ENCODE measurements at regions not wholly inside any gene's neighbourhood (a gene's known extent, or its start where the extent isn't known, plus 50 kb on each side); places are given as distances from the start of the nearest gene placed in this dataset.

DNA sequence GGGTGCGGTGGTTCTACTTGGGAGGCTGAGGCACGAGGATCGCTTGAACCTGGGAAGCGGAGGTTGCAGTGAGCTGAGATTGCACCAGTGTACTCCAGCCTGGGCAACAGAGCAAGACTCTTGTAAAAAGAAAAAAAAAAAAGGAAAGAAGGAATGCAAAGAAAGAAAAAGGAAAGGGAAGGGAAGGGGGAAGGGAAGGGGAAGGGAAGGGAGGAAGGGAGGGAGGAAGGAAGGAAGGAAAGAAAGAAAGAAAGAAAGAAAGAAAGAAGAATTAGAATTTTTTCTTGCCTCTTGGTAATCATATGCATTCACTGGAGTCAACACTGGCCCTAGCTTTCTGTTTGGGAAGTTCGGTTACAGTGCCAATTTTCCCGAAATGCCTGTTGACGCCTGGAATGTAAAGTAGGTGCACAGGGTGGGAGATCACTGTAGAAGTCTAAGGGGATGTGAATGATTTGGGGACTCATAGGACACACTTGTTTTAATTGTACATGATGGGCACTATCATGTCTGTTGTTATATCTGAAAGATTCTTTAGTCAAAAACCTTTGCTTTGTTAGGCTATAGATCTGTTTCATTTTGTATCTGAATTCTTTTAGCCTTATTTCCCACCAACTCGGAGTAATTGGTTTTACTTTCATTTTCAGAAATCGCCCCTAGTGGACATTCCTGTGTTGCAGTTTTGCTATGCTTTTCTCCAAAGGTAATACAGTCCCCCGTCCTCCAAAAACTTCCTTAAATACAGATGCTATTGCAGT, 59.8 kb upstream of the MORC3 start:
- H2BK5ac ChIP-seq (ENCODE audit: low read length) = no peak overlapping the region
- no peak overlapping the region for H2BK120ac ChIP-seq (ENCODE audit: low read depth, low read length)
- peak overlapping the region; percentile 68 for H2AFZ ChIP-seq (ENCODE audit: low read length)
- H3K27ac ChIP-seq (replicated peaks; ENCODE audit: low read length) = no peak overlapping the region
- no peak overlapping the region for H3K4ac ChIP-seq (ENCODE audit: low read length)
- no peak overlapping the region for H2AK5ac ChIP-seq (ENCODE audit: low read depth, low read length)
- no CpG with 5 or more reads among the region's 10 CpGs for WGBS, 2 donors (ENCODE audit: extremely low coverage in 2 of 2, insufficient read length in 2 of 2, insufficient replicate concordance in 1 of 2)
- no peak overlapping the region for H3K4me2 ChIP-seq (ENCODE audit: insufficient read depth, low read length, poor library complexity, severe bottlenecking)
- no peaks in the 10 kb centered on the region for H3K4me1 ChIP-seq (ENCODE audit: control insufficient read depth in 2 of 2, insufficient read depth in 1 of 2, low read depth in 1 of 2, low read length in 2 of 2)
- no peaks in the 10 kb centered on the region for H3K79me1 ChIP-seq (ENCODE audit: low read depth, low read length)
- no peak overlapping the region for H2BK12ac ChIP-seq (ENCODE audit: low read length)
- DNase-seq (ENCODE audit: low spot score) = peak; percentile 5
- no peak overlapping the region for H3K9ac ChIP-seq (ENCODE audit: low read depth, low read length, poor library complexity)
- H2BK15ac ChIP-seq (ENCODE audit: low read length) = no peak overlapping the region
- no peak overlapping the region for H4K91ac ChIP-seq (ENCODE audit: low read depth, low read length, poor library complexity)
- H3K4me3 ChIP-seq (ENCODE audit: low read length in 2 of 2) = peak overlapping the region in 1 of 2 donors; percentile 15
- no peak overlapping the region for H3K14ac ChIP-seq (ENCODE audit: low read length)
- H4K8ac ChIP-seq (ENCODE audit: low read depth, low read length) = no peak overlapping the region
- peaks cover 3 to 42% of the 10 kb centered on the region in 2 donors for H3K36me3 ChIP-seq (replicated peaks in 1 of 2; ENCODE audit: control insufficient read depth in 2 of 2, insufficient read depth in 2 of 2, low read length in 2 of 2)
- no peak overlapping the region for H3K18ac ChIP-seq (ENCODE audit: low read length)
- no peaks in the 10 kb centered on the region for H3K9me3 ChIP-seq (replicated peaks in 1 of 2; ENCODE audit: control insufficient read depth in 2 of 2, insufficient read depth in 1 of 2, low read depth in 1 of 2, low read length in 2 of 2)
- H3K27me3 ChIP-seq (ENCODE audit: control insufficient read depth in 3 of 3, insufficient read depth in 3 of 3, low read depth in 1 of 3, low read length in 3 of 3) = no peaks in the 10 kb centered on the region
- H3K23ac ChIP-seq (ENCODE audit: low read depth, low read length, poor library complexity) = no peak overlapping the region

DNA sequence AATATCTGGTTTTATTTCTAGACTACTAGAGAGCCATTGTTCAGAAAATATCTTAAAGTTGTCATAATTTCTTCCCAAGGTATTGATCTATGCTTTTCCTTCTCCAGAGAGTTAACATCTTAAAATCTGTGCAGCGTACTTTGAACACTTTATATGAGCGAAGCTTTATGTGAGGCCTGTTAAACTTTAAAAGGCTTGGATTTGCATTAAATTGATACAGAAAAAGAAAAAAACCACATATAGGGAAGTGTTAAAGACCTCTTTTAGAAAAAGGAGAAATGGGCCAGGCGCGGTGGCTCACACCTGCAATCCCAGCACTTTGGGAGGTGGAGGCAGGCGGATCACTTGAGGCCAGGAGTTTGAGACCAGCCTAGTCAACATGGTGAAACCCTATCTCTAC, 59.2 kb upstream of the MORC3 start:
- H4K91ac ChIP-seq (ENCODE audit: low read depth, low read length, poor library complexity) = no peak overlapping the region
- H3K36me3 ChIP-seq (replicated peaks in 1 of 2; ENCODE audit: control insufficient read depth in 2 of 2, insufficient read depth in 2 of 2, low read length in 2 of 2) = peaks cover 5 to 45% of the 10 kb centered on the region in 2 donors
- no peak overlapping the region for H3K4ac ChIP-seq (ENCODE audit: low read length)
- no CpG with 5 or more reads among the region's 5 CpGs for WGBS, 2 donors (ENCODE audit: extremely low coverage in 2 of 2, insufficient read length in 2 of 2, insufficient replicate concordance in 1 of 2)
- no peak overlapping the region for H2BK120ac ChIP-seq (ENCODE audit: low read depth, low read length)
- H3K27me3 ChIP-seq (ENCODE audit: control insufficient read depth in 3 of 3, insufficient read depth in 3 of 3, low read depth in 1 of 3, low read length in 3 of 3) = no peaks in the 10 kb centered on the region
- no peak overlapping the region for H2BK15ac ChIP-seq (ENCODE audit: low read length)
- DNase-seq (ENCODE audit: low spot score) = no peak
- H2AFZ ChIP-seq (ENCODE audit: low read length) = no peak overlapping the region
- H3K79me1 ChIP-seq (ENCODE audit: low read depth, low read length) = no peaks in the 10 kb centered on the region
- no peak overlapping the region for H3K27ac ChIP-seq (replicated peaks; ENCODE audit: low read length)
- no peaks in the 10 kb centered on the region for H3K4me1 ChIP-seq (ENCODE audit: control insufficient read depth in 2 of 2, insufficient read depth in 1 of 2, low read depth in 1 of 2, low read length in 2 of 2)
- no peak overlapping the region for H3K4me2 ChIP-seq (ENCODE audit: insufficient read depth, low read length, poor library complexity, severe bottlenecking)
- no peak overlapping the region for H2BK12ac ChIP-seq (ENCODE audit: low read length)
- H3K9me3 ChIP-seq (replicated peaks in 1 of 2; ENCODE audit: control insufficient read depth in 2 of 2, insufficient read depth in 1 of 2, low read depth in 1 of 2, low read length in 2 of 2) = no peaks in the 10 kb centered on the region
- no peak overlapping the region for H2AK5ac ChIP-seq (ENCODE audit: low read depth, low read length)
- H2BK5ac ChIP-seq (ENCODE audit: low read length) = no peak overlapping the region
- H3K4me3 ChIP-seq (ENCODE audit: low read length in 2 of 2) = no peak overlapping the region
- no peak overlapping the region for H3K23ac ChIP-seq (ENCODE audit: low read depth, low read length, poor library complexity)
- H3K9ac ChIP-seq (ENCODE audit: low read depth, low read length, poor library complexity) = no peak overlapping the region
- H4K8ac ChIP-seq (ENCODE audit: low read depth, low read length) = no peak overlapping the region
- H3K14ac ChIP-seq (ENCODE audit: low read length) = no peak overlapping the region
- H3K18ac ChIP-seq (ENCODE audit: low read length) = no peak overlapping the region

DNA sequence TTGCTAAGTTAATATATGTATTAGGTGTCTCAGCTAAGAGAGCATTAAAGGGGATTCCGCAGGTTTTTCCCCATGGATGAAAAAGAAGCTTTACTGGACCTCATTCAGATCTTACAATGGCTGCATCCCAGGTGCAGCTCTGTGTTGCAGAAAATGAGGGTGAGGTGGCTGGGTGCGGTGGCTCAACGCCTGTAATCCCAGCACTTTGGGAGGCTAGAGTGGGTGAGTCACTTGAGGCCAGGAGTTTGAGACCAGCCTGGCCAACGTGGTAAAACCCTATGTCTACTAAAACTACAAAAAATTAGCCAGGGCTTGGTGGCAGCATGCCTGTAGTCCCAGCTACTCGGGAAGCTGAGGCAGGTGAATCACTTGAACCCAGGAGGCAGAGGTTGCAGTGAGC, 58.5 kb upstream of the MORC3 start:
- Histone ChIP-seq H3K14ac (ENCODE audit: low read length) (no peak overlapping the region), H3K27me3 (ENCODE audit: control insufficient read depth in 3 of 3, insufficient read depth in 3 of 3, low read depth in 1 of 3, low read length in 3 of 3) (no peaks in the 10 kb centered on the region), H3K9ac (ENCODE audit: low read depth, low read length, poor library complexity) (no peak overlapping the region), H3K18ac (ENCODE audit: low read length) (no peak overlapping the region), H2BK120ac (ENCODE audit: low read depth, low read length) (no peak overlapping the region), H3K36me3 (replicated peaks in 1 of 2; ENCODE audit: control insufficient read depth in 2 of 2, insufficient read depth in 2 of 2, low read length in 2 of 2) (peaks cover 6 to 44% of the 10 kb centered on the region in 2 donors), H2BK15ac (ENCODE audit: low read length) (no peak overlapping the region), H4K91ac (ENCODE audit: low read depth, low read length, poor library complexity) (no peak overlapping the region), H2BK5ac (ENCODE audit: low read length) (no peak overlapping the region), H3K4me1 (ENCODE audit: control insufficient read depth in 2 of 2, insufficient read depth in 1 of 2, low read depth in 1 of 2, low read length in 2 of 2) (no peaks in the 10 kb centered on the region), H3K4me2 (ENCODE audit: insufficient read depth, low read length, poor library complexity, severe bottlenecking) (no peak overlapping the region), H3K23ac (ENCODE audit: low read depth, low read length, poor library complexity) (no peak overlapping the region), H3K4ac (ENCODE audit: low read length) (no peak overlapping the region), H2BK12ac (ENCODE audit: low read length) (no peak overlapping the region), H3K9me3 (replicated peaks in 1 of 2; ENCODE audit: control insufficient read depth in 2 of 2, insufficient read depth in 1 of 2, low read depth in 1 of 2, low read length in 2 of 2) (no peaks in the 10 kb centered on the region), H3K79me1 (ENCODE audit: low read depth, low read length) (no peaks in the 10 kb centered on the region), H3K4me3 (ENCODE audit: low read length in 2 of 2) (no peak overlapping the region), H4K8ac (ENCODE audit: low read depth, low read length) (no peak overlapping the region), H2AK5ac (ENCODE audit: low read depth, low read length) (no peak overlapping the region), H2AFZ (ENCODE audit: low read length) (no peak overlapping the region), H3K27ac (replicated peaks; ENCODE audit: low read length) (no peak overlapping the region)
- no CpG with 5 or more reads among the region's 5 CpGs for WGBS, 2 donors (ENCODE audit: extremely low coverage in 2 of 2, insufficient read length in 2 of 2, insufficient replicate concordance in 1 of 2)
- DNase-seq (ENCODE audit: low spot score) = no peak

DNA sequence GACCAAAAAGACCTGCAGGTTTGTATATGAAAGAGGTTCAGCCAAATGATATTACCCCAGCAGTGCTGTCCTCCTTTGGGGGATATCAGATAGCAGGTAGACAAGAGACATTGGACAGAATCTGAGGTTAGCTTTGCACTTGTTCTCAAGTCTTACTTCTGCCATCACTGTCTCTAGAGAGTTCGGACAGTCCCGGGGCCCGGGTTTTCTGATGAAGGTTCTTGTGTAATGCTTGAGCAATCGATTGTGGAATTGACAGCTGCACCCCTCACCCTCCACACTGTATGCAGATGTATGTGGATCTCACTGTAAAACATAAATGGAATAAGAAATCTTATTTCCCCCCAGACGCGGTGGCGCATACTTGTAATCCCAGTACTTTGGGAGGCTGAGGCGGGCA, 56.2 kb upstream of the MORC3 start:
- Histone ChIP-seq H3K4me3 (ENCODE audit: low read length in 2 of 2) (no peak overlapping the region), H3K4me1 (ENCODE audit: control insufficient read depth in 2 of 2, insufficient read depth in 1 of 2, low read depth in 1 of 2, low read length in 2 of 2) (no peaks in the 10 kb centered on the region)
- no CpG with 5 or more reads among the region's 8 CpGs for WGBS, 2 donors (ENCODE audit: extremely low coverage in 2 of 2, insufficient read length in 2 of 2, insufficient replicate concordance in 1 of 2)

More for the DNA sequence above, 56.2 kb upstream of the MORC3 start:
- no peaks in the 10 kb centered on the region for H3K79me1 ChIP-seq (ENCODE audit: low read depth, low read length)
- no peak overlapping the region for H2BK15ac ChIP-seq (ENCODE audit: low read length)
- DNase-seq (ENCODE audit: low spot score) = no peak
- H3K18ac ChIP-seq (ENCODE audit: low read length) = no peak overlapping the region
- H3K27me3 ChIP-seq (ENCODE audit: control insufficient read depth in 3 of 3, insufficient read depth in 3 of 3, low read depth in 1 of 3, low read length in 3 of 3) = no peaks in the 10 kb centered on the region
- no peak overlapping the region for H4K91ac ChIP-seq (ENCODE audit: low read depth, low read length, poor library complexity)
- no peak overlapping the region for H4K8ac ChIP-seq (ENCODE audit: low read depth, low read length)
- H3K9me3 ChIP-seq (replicated peaks in 1 of 2; ENCODE audit: control insufficient read depth in 2 of 2, insufficient read depth in 1 of 2, low read depth in 1 of 2, low read length in 2 of 2) = peaks cover 0 to 4% of the 10 kb centered on the region in 2 donors
- no peak overlapping the region for H2BK120ac ChIP-seq (ENCODE audit: low read depth, low read length)
- H3K4me2 ChIP-seq (ENCODE audit: insufficient read depth, low read length, poor library complexity, severe bottlenecking) = no peak overlapping the region
- H3K36me3 ChIP-seq (replicated peaks in 1 of 2; ENCODE audit: control insufficient read depth in 2 of 2, insufficient read depth in 2 of 2, low read length in 2 of 2) = peaks cover 6 to 48% of the 10 kb centered on the region in 2 donors
- no peak overlapping the region for H3K4ac ChIP-seq (ENCODE audit: low read length)
- H2AK5ac ChIP-seq (ENCODE audit: low read depth, low read length) = no peak overlapping the region
- H2BK12ac ChIP-seq (ENCODE audit: low read length) = no peak overlapping the region
- H3K27ac ChIP-seq (replicated peaks; ENCODE audit: low read length) = no peak overlapping the region
- H3K9ac ChIP-seq (ENCODE audit: low read depth, low read length, poor library complexity) = no peak overlapping the region
- H2AFZ ChIP-seq (ENCODE audit: low read length) = no peak overlapping the region
- no peak overlapping the region for H2BK5ac ChIP-seq (ENCODE audit: low read length)
- no peak overlapping the region for H3K14ac ChIP-seq (ENCODE audit: low read length)
- H3K23ac ChIP-seq (ENCODE audit: low read depth, low read length, poor library complexity) = no peak overlapping the region
